Tibial nerve (tissue), 4 donors: ENCODE measurements at regions not wholly inside any gene's neighbourhood (a gene's known extent, or its start where the extent isn't known, plus 50 kb on each side); places are given as distances from the start of the nearest gene placed in this dataset.

Experiments used
- DNase-seq, 2 donors: peaks; one replicate each; pipeline ENCODE4 v3.0.0-alpha.2; 2019; ENCODE audit warnings: low spot score in 2 of 2
- H3K27ac ChIP-seq, 4 donors: fragments of 200-600 bp; sonication (generic) in 3 of 4; one replicate each; pipeline ENCODE4 v1.5.1; 2017 to 2019; ENCODE audit warnings: mild to moderate bottlenecking in 1 of 4
- H3K27me3 ChIP-seq, 2 donors: fragments of 200-600 bp; sonication (generic) in 1 of 2; one replicate each; pipeline versions ENCODE4 v1.5.1 to v1.6.0; 2017 to 2019
- H3K36me3 ChIP-seq, 3 donors: fragments of 200-600 bp; sonication (generic); one replicate each; pipeline ENCODE4 v1.5.1; 2018 to 2019
- H3K4me1 ChIP-seq, 4 donors: fragments of 200-600 bp; sonication (generic) in 3 of 4; one replicate each; pipeline ENCODE4 v1.5.1; 2017 to 2019
- H3K4me3 ChIP-seq, 4 donors: fragments of 200-600 bp; sonication (generic) in 3 of 4; one replicate each; pipeline ENCODE4 v1.5.1; 2017 to 2019; ENCODE audit warnings: mild to moderate bottlenecking in 1 of 4, moderate library complexity in 1 of 4
- H3K9me3 ChIP-seq, 4 donors: fragments of 200-600 bp; sonication (generic) in 3 of 4; one replicate each; pipeline ENCODE4 v1.5.1; 2017 to 2019
- CTCF ChIP-seq, 5 experiments: fragments of 200-600 bp in 3 of 5; fragments of 450-650 bp in 2 of 5; sonication (generic) in 3 of 5; IDR thresholded peaks; one replicate each; pipeline ENCODE4 v1.5.1; 2016 to 2019; ENCODE audit warnings: antibody characterized with exemption in 5 of 5, mild to moderate bottlenecking in 3 of 5, moderate library complexity in 2 of 5
- EP300 ChIP-seq, 2 donors: sonication (generic); formaldehyde crosslinking; IDR thresholded peaks; one replicate each; pipeline ENCODE4 v1.6.1; 2017; ENCODE audit warnings: antibody characterized with exemption in 2 of 2, mild to moderate bottlenecking in 1 of 2
- POLR2A ChIP-seq, 2 donors: fragments of 450-650 bp; IDR thresholded peaks; one replicate each; pipeline ENCODE4 v1.6.1; 2017; ENCODE audit warnings: antibody characterized with exemption in 2 of 2, mild to moderate bottlenecking in 2 of 2, moderate library complexity in 2 of 2
- WGBS, 2 donors: methylation state at CpG; one replicate each; pipeline ENCODE4 v1.1.5; 2018; 5-methylcytosine and 5-hydroxymethylcytosine counted together

GRCh38 chr5:74415695-74416102, 224.8 kb downstream of the ENC1 start:
- H3K36me3 ChIP-seq = no peaks in the 10 kb centered on the region

GRCh38 chr5:74414228-74414627, 226.3 kb downstream of the ENC1 start:
- H3K27me3 ChIP-seq = no peaks in the 10 kb centered on the region
- TF ChIP-seq POLR2A (IDR thresholded peaks at IDR 0.05) (no peak), EP300 (IDR thresholded peaks at IDR 0.05) (no peak), CTCF (IDR thresholded peaks at IDR 0.05) (no peak)
- no peak for DNase-seq
- H3K4me3 ChIP-seq = no peak overlapping the region
- H3K27ac ChIP-seq = no peak overlapping the region
- no peaks in the 10 kb centered on the region for H3K36me3 ChIP-seq
- H3K4me1 ChIP-seq = no peaks in the 10 kb centered on the region
- no peaks in the 10 kb centered on the region for H3K9me3 ChIP-seq
- WGBS, 2 donors = 77 to 90% methylated on average over 2 of the region's 2 CpGs

More at GRCh38 chr5:74415695-74416102, 224.8 kb downstream of the ENC1 start:
- DNase-seq = no peak
- H3K27ac ChIP-seq = no peak overlapping the region
- H3K4me3 ChIP-seq = no peak overlapping the region
- H3K27me3 ChIP-seq = no peaks in the 10 kb centered on the region
- H3K4me1 ChIP-seq = no peaks in the 10 kb centered on the region
- WGBS, 2 donors = 47 to 55% methylated on average over 7 of the region's 7 CpGs
- TF ChIP-seq POLR2A (IDR thresholded peaks at IDR 0.05) (no peak), EP300 (IDR thresholded peaks at IDR 0.05) (no peak), CTCF (IDR thresholded peaks at IDR 0.05) (no peak)
- H3K9me3 ChIP-seq = no peaks in the 10 kb centered on the region

- no peaks in the 10 kb centered on the region for H3K4me1 ChIP-seq
- no peak for DNase-seq
- 74 to 78% methylated on average over 3 of the region's 3 CpGs for WGBS, 2 donors
- no peaks in the 10 kb centered on the region for H3K9me3 ChIP-seq
- H3K27me3 ChIP-seq = no peaks in the 10 kb centered on the region
- H3K4me3 ChIP-seq = no peak overlapping the region
- no peak overlapping the region for H3K27ac ChIP-seq
- TF ChIP-seq POLR2A (IDR thresholded peaks at IDR 0.05) = no peak
- no peak for TF ChIP-seq EP300 (IDR thresholded peaks at IDR 0.05)
- no peak for TF ChIP-seq CTCF (IDR thresholded peaks at IDR 0.05)
- H3K36me3 ChIP-seq = no peaks in the 10 kb centered on the region
Measured at GRCh38 chr5:74413403-74414048, 227.0 kb downstream of the ENC1 start.

GRCh38 chr5:74412066-74412465, 228.5 kb downstream of the ENC1 start:
- Histone ChIP-seq H3K27ac (no peak overlapping the region), H3K4me3 (no peak overlapping the region), H3K27me3 (no peaks in the 10 kb centered on the region), H3K36me3 (no peaks in the 10 kb centered on the region), H3K9me3 (no peaks in the 10 kb centered on the region), H3K4me1 (peaks cover 0 to 5% (median 0%) of the 10 kb centered on the region in 4 donors)
- no peak for DNase-seq
- WGBS, 2 donors = 0 to 56% methylated on average over 1 of the region's 1 CpG
- TF ChIP-seq POLR2A (IDR thresholded peaks at IDR 0.05) = no peak
- TF ChIP-seq EP300 (IDR thresholded peaks at IDR 0.05) = no peak
- no peak for TF ChIP-seq CTCF (IDR thresholded peaks at IDR 0.05)

GRCh38 chr5:74409712-74410111, 230.8 kb downstream of the ENC1 start:
- H3K4me1 ChIP-seq = peaks cover 0 to 5% (median 0%) of the 10 kb centered on the region in 4 donors
- no peaks in the 10 kb centered on the region for H3K9me3 ChIP-seq
- no peak for TF ChIP-seq EP300 (IDR thresholded peaks at IDR 0.05)
- no peak for TF ChIP-seq POLR2A (IDR thresholded peaks at IDR 0.05)
- TF ChIP-seq CTCF (IDR thresholded peaks at IDR 0.05) = no peak
- H3K27me3 ChIP-seq = no peaks in the 10 kb centered on the region
- H3K36me3 ChIP-seq = no peaks in the 10 kb centered on the region
- H3K4me3 ChIP-seq = no peak overlapping the region
- DNase-seq = no peak
- no peak overlapping the region for H3K27ac ChIP-seq
